B cell (primary cell): ENCODE measurements at regions not wholly inside any gene's neighbourhood (a gene's known extent, or its start where the extent isn't known, plus 50 kb on each side); places are given as distances from the start of the nearest gene placed in this dataset.

ENCODE experiments used
- ATAC-seq: fragments of 200-7000 bp; cut with Tn5 transposase; one replicate; pipeline ENCODE4 v1.10.0; 2021; ENCODE audit warnings: low read depth, mild to moderate bottlenecking, moderate number of reproducible peaks, moderate library complexity
- CTCF ChIA-PET: fragments of 350-600 bp; sonication (Branson Sonifier 250); formaldehyde crosslinking; loops from one replicate; lab custom pipeline; 2021; ENCODE audit warnings: antibody characterized with exemption, inconsistent platforms; lab: Charles Lee
- POLR2A ChIA-PET: fragments of 350-600 bp; sonication (Branson Sonifier 250); formaldehyde crosslinking; loops from one replicate; lab custom pipeline; 2021; ENCODE audit warnings: antibody characterized with exemption; lab: Charles Lee
- DNase-seq: peaks from one replicate; pipeline ENCODE4 v3.0.0; 2013
- H2AFZ ChIP-seq: 2 replicates; pipeline ENCODE4 v1.6.1; 2012; ENCODE audit warnings: mild to moderate bottlenecking, low read depth, low read length; ENCODE audit not compliant: insufficient read depth, poor library complexity, severe bottlenecking
- H3K27ac ChIP-seq, 2 donors: 1 replicate in 1 of 2; 2 replicates in 1 of 2; pipeline ENCODE4 v1.5.1; 2012 to 2013; ENCODE audit warnings: low read length in 2 of 2, mild to moderate bottlenecking in 2 of 2, moderate library complexity in 1 of 2
- H3K27me3 ChIP-seq, 4 experiments: fragments of 200-600 bp in 1 of 4; sonication (generic) in 1 of 4; replicated peaks in 1 of 4; 1 replicate in 2 of 4; 2 replicates in 2 of 4; pipeline versions ENCODE4 v1.6.1 to v1.7.0; 2013 to 2016; ENCODE audit warnings: low read length in 3 of 4, mild to moderate bottlenecking in 2 of 4, mixed read lengths in 1 of 4, moderate library complexity in 1 of 4; ENCODE audit not compliant: insufficient read depth in 4 of 4, control insufficient read depth in 3 of 4; ENCODE audit errors: control extremely low read depth in 1 of 4
- H3K36me3 ChIP-seq, 2 experiments: replicated peaks in 1 of 2; 1 replicate in 1 of 2; 2 replicates in 1 of 2; pipeline versions ENCODE4 v1.6.1 to v1.7.1; 2013; ENCODE audit warnings: low read length in 1 of 2; ENCODE audit not compliant: insufficient read depth in 2 of 2, control insufficient read depth in 1 of 2; ENCODE audit errors: control extremely low read depth in 1 of 2, extremely low read depth in 1 of 2
- H3K4me1 ChIP-seq, 2 donors: fragments of 200-600 bp in 1 of 2; sonication (generic) in 1 of 2; 1 replicate in 1 of 2; 2 replicates in 1 of 2; pipeline versions ENCODE4 v1.5.1 to v1.6.1; 2013 to 2017; ENCODE audit warnings: low read length in 2 of 2; ENCODE audit not compliant: control insufficient read depth in 2 of 2, insufficient read depth in 2 of 2
- H3K4me2 ChIP-seq: replicated peaks from 2 replicates; pipeline ENCODE3; 2012; ENCODE audit warnings: mild to moderate bottlenecking, low read depth, low read length; ENCODE audit not compliant: poor library complexity, severe bottlenecking
- H3K4me3 ChIP-seq, 5 experiments: fragments of 200-600 bp in 1 of 5; sonication (generic) in 1 of 5; 1 replicate in 3 of 5; 2 replicates in 2 of 5; pipeline versions ENCODE4 v1.5.1 to v1.7.0; 2011 to 2016; ENCODE audit warnings: low read length in 4 of 5, mild to moderate bottlenecking in 4 of 5, low read depth in 2 of 5, control low read depth in 1 of 5, moderate library complexity in 1 of 5; ENCODE audit not compliant: insufficient read depth in 1 of 5; ENCODE audit errors: control extremely low read depth in 1 of 5, extremely low read depth in 1 of 5
- H3K79me2 ChIP-seq: fragments of 200-600 bp; sonication (generic); one replicate; pipeline ENCODE4 v1.6.0; 2016; ENCODE audit warnings: low read length; ENCODE audit not compliant: control insufficient read depth, insufficient read depth
- H3K9ac ChIP-seq: fragments of 200-600 bp; sonication (generic); 2 replicates; pipeline ENCODE4 v1.6.1; 2017; ENCODE audit warnings: mild to moderate bottlenecking, low read length, moderate library complexity
- H3K9me3 ChIP-seq, 3 donors: one replicate each; pipeline versions ENCODE4 v1.6.1 to v1.7.1; 2013; ENCODE audit warnings: low read length in 2 of 3; ENCODE audit not compliant: control insufficient read depth in 2 of 3, insufficient read depth in 1 of 3; ENCODE audit errors: control extremely low read depth in 1 of 3
- H4K20me1 ChIP-seq: 2 replicates; pipeline ENCODE4 v1.6.0; 2012; ENCODE audit warnings: mild to moderate bottlenecking, low read length; ENCODE audit not compliant: insufficient read depth, control insufficient read depth, poor library complexity, severe bottlenecking
- H3K27ac Mint-ChIP-seq: one replicate; pipeline ENCODE4 v1.8.0; 2021; ENCODE audit warnings: mixed read lengths
- H3K27me3 Mint-ChIP-seq: one replicate; pipeline ENCODE4 v1.8.0; 2021; ENCODE audit warnings: mixed read lengths
- H3K4me1 Mint-ChIP-seq: one replicate; pipeline ENCODE4 v1.8.0; 2021; ENCODE audit warnings: mixed read lengths
- H3K4me3 Mint-ChIP-seq: one replicate; pipeline ENCODE4 v1.8.0; 2021; ENCODE audit warnings: mixed read lengths
- H3K9me3 Mint-ChIP-seq: one replicate; pipeline ENCODE4 v1.8.0; 2022; ENCODE audit warnings: mixed read lengths; ENCODE audit not compliant: insufficient read depth
- CTCF ChIP-seq: fragments of 200-600 bp; IDR thresholded peaks from one replicate; pipeline ENCODE4 v1.8.0; 2022; ENCODE audit warnings: antibody characterized with exemption, mild to moderate bottlenecking
- EZH2 ChIP-seq: IDR thresholded peaks from 2 replicates; pipeline ENCODE4 v1.6.1; 2012; ENCODE audit warnings: borderline replicate concordance, low read depth, mild to moderate bottlenecking, moderate library complexity, low read length; ENCODE audit not compliant: insufficient read depth, poor library complexity, severe bottlenecking
- WGBS: methylation state at CpG from one replicate; pipeline ENCODE4 v1.1.5; 2013; ENCODE audit warnings: missing lambda C conversion rate; ENCODE audit not compliant: insufficient coverage; 5-methylcytosine and 5-hydroxymethylcytosine counted together
- intact Hi-C: fragments of 100-400 bp; cut with micrococcal nuclease; formaldehyde crosslinking; loops from one replicate; pipeline ENCODE4 v1.10.0; 2022

- ChIA-PET POLR2A (interaction anchor here (0.9 to 1.3 kb wide), 2 partner anchors 19 to 64 kb away, joined by 3 read pairs; no protein-coding TSS in a partner anchor), CTCF (interaction anchor here (1.0 to 2.1 kb wide), 6 partner anchors 10 to 340 kb away, joined by 3 to 8 read pairs (median 5); no protein-coding TSS in a partner anchor)
- intact Hi-C loops = loop anchor here (1.0 to 10.0 kb wide), 7 partner anchors 21 to 422 kb away; partner anchors contain the start of gene EIF4E3
- Histone ChIP-seq H3K36me3 (no peaks in the 10 kb centered on the region), H3K4me1 (peaks cover 60 to 69% of the 10 kb centered on the region in 2 donors), H4K20me1 (no peaks in the 10 kb centered on the region), H3K4me3 (peak overlapping the region; percentile 28 to 70 (median 49)), H3K27ac (peak overlapping the region; percentile 70 to 78), H3K4me2 (peak overlapping the region; percentile 95), H3K9ac (peak overlapping the region; percentile 70), H3K9me3 (no peaks in the 10 kb centered on the region), H3K27me3 (peaks cover 0 to 12% (median 0%) of the 10 kb centered on the region in 4 experiments), H2AFZ (peak overlapping the region; percentile 32), H3K79me2 (no peaks in the 10 kb centered on the region)
- Mint-ChIP-seq H3K27ac (peak overlapping the region; percentile 85), H3K4me1 (peaks cover 63% of the 10 kb centered on the region), H3K9me3 (no peaks in the 10 kb centered on the region), H3K4me3 (peak overlapping the region; percentile 62), H3K27me3 (peaks cover 9% of the 10 kb centered on the region)
- 0% methylated on average over 18 of the region's 21 CpGs for WGBS
- no peak for TF ChIP-seq CTCF
- no peak for TF ChIP-seq EZH2
- ATAC-seq = peak; percentile 60
- peak; percentile 97 for DNase-seq
These were observed 315.7 kb upstream of the PROK2 start for GRCh38 chr3:72100601-72101187.

DNA sequence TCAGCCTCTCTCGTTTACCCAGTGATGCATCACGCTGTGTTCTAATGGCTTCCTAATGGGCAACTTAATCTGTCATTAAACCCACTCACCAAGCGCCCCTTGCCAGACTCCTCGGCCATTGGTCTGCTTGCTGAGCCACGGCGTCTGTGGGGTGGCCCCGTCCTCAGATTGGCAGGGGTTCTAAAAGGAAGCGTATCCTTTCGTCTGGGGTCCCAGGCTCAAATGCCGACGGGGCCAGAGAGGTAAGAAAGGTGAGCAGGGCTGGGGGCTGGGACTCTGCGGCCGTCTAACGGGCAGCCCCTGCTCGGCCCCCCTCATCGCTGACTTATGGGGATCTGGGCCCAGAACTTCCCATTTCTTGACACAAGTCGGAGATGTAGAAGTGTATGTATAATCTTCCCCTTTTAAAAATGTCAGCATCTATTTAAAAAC is 315.1 kb upstream of the PROK2 start:
- Mint-ChIP-seq H3K9me3 (no peaks in the 10 kb centered on the region), H3K27me3 (peaks cover 7% of the 10 kb centered on the region), H3K4me3 (peak overlapping the region; percentile 62), H3K4me1 (peaks cover 67% of the 10 kb centered on the region), H3K27ac (peak overlapping the region; percentile 85)
- intact Hi-C loops = loop anchor here (1.0 to 10.0 kb wide), 7 partner anchors 21 to 422 kb away; partner anchors contain the start of gene EIF4E3
- H3K4me3 ChIP-seq = peak overlapping the region; percentile 28 to 70 (median 49)
- no peaks in the 10 kb centered on the region for H3K9me3 ChIP-seq
- no peaks in the 10 kb centered on the region for H4K20me1 ChIP-seq
- no peaks in the 10 kb centered on the region for H3K36me3 ChIP-seq
- CTCF ChIA-PET = interaction anchor here (1.0 to 2.1 kb wide), 2 partner anchors 13 to 64 kb away, joined by 4 to 8 read pairs; no protein-coding TSS in a partner anchor
- H3K4me1 ChIP-seq = peaks cover 65 to 74% of the 10 kb centered on the region in 2 donors
- H3K79me2 ChIP-seq = no peaks in the 10 kb centered on the region
- DNase-seq (no peak), ATAC-seq (peak; percentile 35)
- H3K27me3 ChIP-seq = peaks cover 0 to 12% (median 0%) of the 10 kb centered on the region in 4 experiments
- H3K9ac ChIP-seq = peak overlapping the region; percentile 70
- WGBS = 11% methylated on average over 14 of the region's 17 CpGs
- peak overlapping the region; percentile 70 to 78 for H3K27ac ChIP-seq
- peak overlapping the region; percentile 95 for H3K4me2 ChIP-seq
- no peak overlapping the region for H2AFZ ChIP-seq
- POLR2A ChIA-PET = interaction anchor here (0.9 kb wide), 1 partner anchor 18 kb away, joined by 3 read pairs; no protein-coding TSS in a partner anchor
- TF ChIP-seq EZH2 = no peak
